ENCODE measurements at regions not wholly inside any gene's neighbourhood (a gene's known extent, or its start where the extent isn't known, plus 50 kb on each side); places are given as distances from the start of the nearest gene placed in this dataset.

GRCh38 chr15:45863881-45864580 is 229.2 kb downstream of the SQOR start:
- no peak overlapping the region for H3K4me3 ChIP-seq (ENCODE audit: low read depth, poor library complexity, severe bottlenecking)
- 55 to 60% methylated on average over 2 of the region's 2 CpGs for WGBS, 2 donors
- TF ChIP-seq, protein P1, sequence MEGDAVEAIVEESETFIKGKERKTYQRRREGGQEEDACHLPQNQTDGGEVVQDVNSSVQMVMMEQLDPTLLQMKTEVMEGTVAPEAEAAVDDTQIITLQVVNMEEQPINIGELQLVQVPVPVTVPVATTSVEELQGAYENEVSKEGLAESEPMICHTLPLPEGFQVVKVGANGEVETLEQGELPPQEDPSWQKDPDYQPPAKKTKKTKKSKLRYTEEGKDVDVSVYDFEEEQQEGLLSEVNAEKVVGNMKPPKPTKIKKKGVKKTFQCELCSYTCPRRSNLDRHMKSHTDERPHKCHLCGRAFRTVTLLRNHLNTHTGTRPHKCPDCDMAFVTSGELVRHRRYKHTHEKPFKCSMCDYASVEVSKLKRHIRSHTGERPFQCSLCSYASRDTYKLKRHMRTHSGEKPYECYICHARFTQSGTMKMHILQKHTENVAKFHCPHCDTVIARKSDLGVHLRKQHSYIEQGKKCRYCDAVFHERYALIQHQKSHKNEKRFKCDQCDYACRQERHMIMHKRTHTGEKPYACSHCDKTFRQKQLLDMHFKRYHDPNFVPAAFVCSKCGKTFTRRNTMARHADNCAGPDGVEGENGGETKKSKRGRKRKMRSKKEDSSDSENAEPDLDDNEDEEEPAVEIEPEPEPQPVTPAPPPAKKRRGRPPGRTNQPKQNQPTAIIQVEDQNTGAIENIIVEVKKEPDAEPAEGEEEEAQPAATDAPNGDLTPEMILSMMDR (IDR thresholded peaks at IDR 0.05), result no peak
- no peak for TF ChIP-seq POLR2A (IDR thresholded peaks at IDR 0.05)
- intact Hi-C loops (cut with DNase I; ENCODE audit: low total_unique reads), result no loop called here
- no peak for DNase-seq (ENCODE audit: low spot score in 2 of 2)

DNA sequence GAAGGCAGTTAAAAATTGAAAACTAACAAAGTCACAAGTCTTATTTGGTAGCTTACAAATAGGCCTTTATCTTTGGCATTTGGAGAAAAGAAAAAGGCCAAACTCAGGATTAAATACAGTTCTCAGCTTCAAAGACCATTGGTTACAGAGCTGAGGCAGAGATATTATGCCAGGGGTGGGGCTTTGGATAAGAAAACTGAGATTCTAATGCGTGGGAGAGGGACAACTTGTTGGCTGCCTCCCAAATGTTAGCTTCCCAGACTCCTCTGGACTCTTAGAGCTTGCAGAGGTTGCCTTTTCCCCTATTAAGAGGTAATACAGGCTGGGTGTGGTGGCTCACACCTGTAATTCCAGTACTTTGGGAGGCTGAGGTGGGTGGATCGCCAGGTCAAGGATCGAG is 231.8 kb downstream of the SQOR start:
- no peak for DNase-seq (ENCODE audit: low spot score in 2 of 2)
- H3K4me3 ChIP-seq (ENCODE audit: low read depth, poor library complexity, severe bottlenecking), result no peak overlapping the region
- TF ChIP-seq, protein P1 (IDR thresholded peaks at IDR 0.05), result no peak
- TF ChIP-seq POLR2A (IDR thresholded peaks at IDR 0.05), result no peak
- intact Hi-C loops (cut with DNase I; ENCODE audit: low total_unique reads), result no loop called here
- WGBS, 2 donors, result 61 to 66% methylated on average over 3 of the region's 3 CpGs

DNA sequence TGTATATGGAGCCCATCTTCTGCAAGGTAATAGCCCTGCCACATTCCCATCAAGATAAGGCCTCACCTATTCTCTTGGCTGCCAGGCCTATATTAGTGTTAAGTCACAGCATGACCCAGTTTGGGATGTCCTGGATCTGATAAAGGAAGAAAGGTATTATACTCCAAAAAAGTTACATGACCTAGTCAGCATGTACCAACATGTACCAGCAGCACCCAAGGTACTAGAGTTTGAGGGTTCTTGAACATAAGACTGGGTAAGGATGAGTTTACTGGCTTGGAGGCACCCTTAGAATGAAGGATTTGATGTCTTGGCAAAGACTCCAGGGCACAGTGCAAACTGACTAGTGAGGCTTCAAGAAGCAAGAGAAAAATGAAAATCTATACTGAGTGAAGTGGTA is 232.5 kb downstream of the SQOR start:
- no peak for DNase-seq (ENCODE audit: low spot score in 2 of 2)
- intact Hi-C loops (cut with DNase I; ENCODE audit: low total_unique reads), result no loop called here
- no peak for TF ChIP-seq POLR2A (IDR thresholded peaks at IDR 0.05)
- TF ChIP-seq, protein P1 (IDR thresholded peaks at IDR 0.05), result no peak
- H3K4me3 ChIP-seq (ENCODE audit: low read depth, poor library complexity, severe bottlenecking), result no peak overlapping the region

GRCh38 chr15:45868109-45868691 is 233.4 kb downstream of the SQOR start:
- intact Hi-C loops (cut with DNase I; ENCODE audit: low total_unique reads), result no loop called here
- no peak overlapping the region for H3K4me3 ChIP-seq (ENCODE audit: low read depth, poor library complexity, severe bottlenecking)
- TF ChIP-seq, protein P1 (IDR thresholded peaks at IDR 0.05), result no peak
- TF ChIP-seq POLR2A (IDR thresholded peaks at IDR 0.05), result no peak
- 80 to 88% methylated on average over 2 of the region's 2 CpGs for WGBS, 2 donors
- DNase-seq (ENCODE audit: low spot score in 2 of 2), result no peak

- TF ChIP-seq POLR2A (IDR thresholded peaks at IDR 0.05), result no peak
- TF ChIP-seq, protein P1 (IDR thresholded peaks at IDR 0.05), result no peak
- intact Hi-C loops (cut with DNase I; ENCODE audit: low total_unique reads), result no loop called here
- no peak for DNase-seq (ENCODE audit: low spot score in 2 of 2)
- 86 to 90% methylated on average over 5 of the region's 5 CpGs for WGBS, 2 donors
- no peak overlapping the region for H3K4me3 ChIP-seq (ENCODE audit: low read depth, poor library complexity, severe bottlenecking)
Observed at GRCh38 chr15:45869034-45869668, 234.3 kb downstream of the SQOR start.

All from lower leg skin (tissue), 4 donors.